NB4 (cell line): ENCODE measurements at regions not wholly inside any gene's neighbourhood (a gene's known extent, or its start where the extent isn't known, plus 50 kb on each side); places are given as distances from the start of the nearest gene placed in this dataset.

Experiments
- DNase-seq: peaks from one replicate; pipeline ENCODE4 v3.0.0; 2010; ENCODE audit warnings: low read depth
- H3K4me3 ChIP-seq: one replicate; pipeline ENCODE4 v1.5.1; 2011; ENCODE audit warnings: mild to moderate bottlenecking, low read depth, low read length, moderate library complexity
- CTCF ChIP-seq: IDR thresholded peaks from one replicate; pipeline ENCODE4 v1.5.1; 2012; ENCODE audit warnings: low read depth, low read length
- MAX ChIP-seq: IDR thresholded peaks from 2 replicates; pipeline ENCODE4 v1.6.1; 2011; ENCODE audit warnings: low read depth, low read length
- MYC ChIP-seq: IDR thresholded peaks from 2 replicates; pipeline ENCODE4 v1.6.1; 2011; ENCODE audit warnings: low read depth, low read length
- POLR2A ChIP-seq: IDR thresholded peaks from 2 replicates; pipeline ENCODE4 v1.6.1; 2011; ENCODE audit warnings: mild to moderate bottlenecking; ENCODE audit not compliant: insufficient read length; ENCODE audit errors: extremely low read depth

GRCh38 chr3:59480486-59480995, 430.7 kb upstream of the CFAP20DC start:
- DNase-seq, result peak; percentile 5
- no peak overlapping the region for H3K4me3 ChIP-seq
- TF ChIP-seq POLR2A, result no peak

GRCh38 chr3:59473636-59474035, 423.8 kb upstream of the CFAP20DC start:
- DNase-seq, result no peak
- no peak overlapping the region for H3K4me3 ChIP-seq
- no peak for TF ChIP-seq CTCF

- no peak for TF ChIP-seq POLR2A
- no peak for TF ChIP-seq CTCF
- DNase-seq, result no peak
Observed at GRCh38 chr3:59472541-59472940, 422.7 kb upstream of the CFAP20DC start.

GRCh38 chr3:59469948-59470723, 420.3 kb upstream of the CFAP20DC start:
- DNase-seq, result no peak
- no peak for TF ChIP-seq CTCF
- no peak for TF ChIP-seq MAX
- TF ChIP-seq MYC, result no peak
- no peak for TF ChIP-seq POLR2A
- H3K4me3 ChIP-seq, result no peak overlapping the region

More at GRCh38 chr3:59472541-59472940, 422.7 kb upstream of the CFAP20DC start:
- H3K4me3 ChIP-seq, result no peak overlapping the region

- DNase-seq, result no peak
Observed at GRCh38 chr3:59467476-59467875, 417.7 kb upstream of the CFAP20DC start.

GRCh38 chr3:59464187-59464586, 414.4 kb upstream of the CFAP20DC start:
- no peak for DNase-seq
- TF ChIP-seq CTCF (no peak), POLR2A (no peak), MAX (no peak), MYC (no peak)
- H3K4me3 ChIP-seq, result no peak overlapping the region

More at GRCh38 chr3:59467476-59467875, 417.7 kb upstream of the CFAP20DC start:
- H3K4me3 ChIP-seq, result no peak overlapping the region
- TF ChIP-seq MYC (no peak), CTCF (no peak), MAX (no peak), POLR2A (no peak)
